Kidney tubule cell (primary cell): ENCODE measurements at regions not wholly inside any gene's neighbourhood (a gene's known extent, or its start where the extent isn't known, plus 50 kb on each side); places are given as distances from the start of the nearest gene placed in this dataset.
"Not testable (repeated sequence)": the region's sequence is repeated elsewhere in the genome, so short reads cannot be mapped to it uniquely, and the experiment has no call there.

Experiments
- DNase-seq: peaks from one replicate; pipeline ENCODE4 v3.0.0-alpha.2; 2018; ENCODE audit warnings: low spot score

- DNase-seq, result no peak
Measured at GRCh38 chrX:147228153-147228552, 413.6 kb upstream of the CXorf51A start.

DNA sequence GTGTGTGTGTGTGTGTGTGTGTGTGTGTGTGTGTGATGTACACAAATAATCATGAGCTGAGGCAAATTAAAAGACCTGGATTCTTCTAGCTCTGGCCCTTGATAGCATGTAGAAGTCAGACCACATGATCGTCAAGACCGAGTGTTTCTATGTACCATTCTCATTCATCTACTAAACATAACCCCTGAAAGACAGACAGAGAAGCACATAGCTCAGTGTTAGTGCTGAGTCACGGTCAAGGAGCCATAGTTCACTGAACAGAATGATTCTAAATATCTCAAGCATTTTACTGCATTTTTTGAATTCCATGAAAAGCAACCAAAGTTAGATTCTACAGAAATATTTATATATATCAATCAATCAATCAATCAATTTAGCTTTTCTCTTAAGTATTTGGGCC lies 412.3 kb upstream of the CXorf51A start:
- peak; percentile 80 for DNase-seq

DNA sequence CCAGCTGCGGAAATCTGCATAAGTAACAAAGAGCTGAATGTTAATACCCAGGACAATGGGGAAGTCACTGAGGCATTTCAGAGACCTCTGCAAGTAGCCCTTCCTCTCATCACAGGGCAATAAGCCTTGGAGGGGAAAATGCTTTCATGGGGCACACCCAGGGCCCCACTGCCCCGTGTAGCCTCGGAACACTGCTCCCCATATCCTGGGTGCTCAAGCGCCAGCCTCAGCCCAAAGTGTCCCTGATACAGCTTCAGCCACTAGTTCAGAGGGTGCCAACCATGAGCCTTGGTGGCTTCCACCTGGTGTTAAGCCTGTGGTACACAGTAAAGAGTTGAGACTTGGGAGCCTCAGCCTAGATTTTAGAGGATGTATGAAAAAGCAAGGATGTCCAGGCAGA lies 402.8 kb upstream of the CXorf51A start:
- no peak for DNase-seq

GRCh38 chrX:147200494-147200893 lies 385.9 kb upstream of the CXorf51A start:
- DNase-seq, result not testable (repeated sequence)

- DNase-seq, result no peak
Measured at GRCh38 chrX:147191361-147191760, 376.8 kb upstream of the CXorf51A start.

GRCh38 chrX:147183161-147183560 lies 368.6 kb upstream of the CXorf51A start:
- DNase-seq, result peak; percentile 73

- DNase-seq, result peak; percentile 81
Measured at GRCh38 chrX:147180886-147181285, 366.3 kb upstream of the CXorf51A start.

DNA sequence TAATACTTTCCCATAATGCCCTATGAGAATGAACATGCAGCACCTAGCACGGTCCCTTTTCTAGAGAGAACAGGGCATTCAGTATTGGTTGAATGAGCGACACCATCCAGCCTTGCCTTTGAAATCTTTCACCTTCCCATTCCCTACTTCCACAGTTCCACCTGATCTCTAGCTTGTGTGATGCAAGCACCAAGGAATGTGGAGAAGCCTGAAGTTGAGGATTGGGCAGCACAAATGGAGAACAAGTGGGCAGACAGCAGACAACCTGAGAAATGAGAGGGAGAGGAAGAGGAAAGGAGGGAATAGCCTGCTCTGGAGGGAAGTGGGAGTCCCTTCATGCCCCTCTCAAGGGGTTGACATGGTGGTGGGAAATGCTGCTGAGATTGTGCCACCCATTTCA lies 365.1 kb upstream of the CXorf51A start:
- peak; percentile 28 for DNase-seq

DNA sequence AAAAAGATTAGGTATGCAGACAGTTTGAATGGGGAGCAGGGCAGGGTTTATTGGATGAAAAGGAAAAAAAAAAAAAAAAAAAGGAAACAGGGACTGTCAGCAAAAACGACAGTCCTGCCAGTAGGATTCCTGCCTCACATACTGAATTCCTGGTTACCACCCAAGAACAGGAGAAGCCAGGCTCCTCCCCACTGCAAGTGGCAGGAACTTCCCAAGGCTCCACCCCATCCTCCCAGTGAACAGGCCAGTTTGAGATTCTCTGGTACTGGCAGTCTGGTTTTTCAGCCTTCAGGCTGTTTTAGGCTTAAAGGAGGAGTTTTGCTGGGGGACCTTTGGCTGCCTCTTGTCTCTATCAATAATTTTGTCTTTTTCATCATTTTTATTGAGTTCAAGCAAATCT lies 360.0 kb upstream of the CXorf51A start:
- peak; percentile 47 for DNase-seq

DNA sequence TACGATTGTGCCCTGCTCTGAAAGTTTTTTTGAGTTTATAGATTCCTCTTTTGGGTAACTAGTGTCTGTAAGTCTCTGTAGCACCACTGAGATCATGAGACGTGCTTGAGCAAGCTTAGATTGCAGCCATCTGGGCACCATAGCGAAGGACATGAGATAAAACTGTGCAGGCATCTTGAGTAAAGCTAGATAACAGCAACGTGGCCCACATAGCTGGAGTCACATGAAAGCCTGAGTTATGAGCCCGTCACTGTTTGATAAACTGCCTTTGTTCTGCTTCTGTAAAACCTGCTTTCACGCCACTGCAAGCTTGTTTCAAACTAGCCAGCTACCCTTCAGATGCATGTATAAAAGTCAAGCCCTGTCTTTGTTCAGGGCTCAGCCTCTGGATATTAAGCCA lies 359.1 kb upstream of the CXorf51A start:
- no peak for DNase-seq

GRCh38 chrX:147170993-147171392 lies 356.4 kb upstream of the CXorf51A start:
- DNase-seq, result no peak
